Calu3 (cell line): ENCODE measurements at regions not wholly inside any gene's neighbourhood (a gene's known extent, or its start where the extent isn't known, plus 50 kb on each side); places are given as distances from the start of the nearest gene placed in this dataset.

Experiments used
- BruUV-seq: library from RNA; stranded (reverse); fragments of 400-500 nt; replicated peaks from 2 replicates; lab custom pipeline; 2021; lab: Mats Ljungman, UMichigan
- CTCF ChIA-PET: fragments of 300-600 bp; sonication (Branson Sonifier 250); formaldehyde crosslinking; loops from one replicate; lab custom pipeline; 2022; ENCODE audit warnings: antibody characterized with exemption; lab: Charles Lee
- DNase-seq: peaks from one replicate; pipeline ENCODE4 v3.0.0; 2022
- H3K27ac Mint-ChIP-seq: one replicate; pipeline ENCODE4 v1.8.0; 2022; ENCODE audit warnings: mixed read lengths; ENCODE audit not compliant: unreplicated experiment
- H3K27me3 Mint-ChIP-seq: one replicate; pipeline ENCODE4 v1.8.0; 2022; ENCODE audit warnings: mixed read lengths; ENCODE audit not compliant: unreplicated experiment
- H3K36me3 Mint-ChIP-seq: one replicate; pipeline ENCODE4 v1.8.0; 2022; ENCODE audit warnings: mild to moderate bottlenecking, moderate library complexity, mixed read lengths; ENCODE audit not compliant: insufficient read depth, unreplicated experiment
- H3K4me1 Mint-ChIP-seq: one replicate; pipeline ENCODE4 v1.8.0; 2022; ENCODE audit warnings: mild to moderate bottlenecking, low read depth, mixed read lengths; ENCODE audit not compliant: unreplicated experiment
- H3K4me3 Mint-ChIP-seq: one replicate; pipeline ENCODE4 v1.8.0; 2022; ENCODE audit warnings: mild to moderate bottlenecking, low read depth, moderate library complexity, mixed read lengths; ENCODE audit not compliant: unreplicated experiment
- H3K9me3 Mint-ChIP-seq: one replicate; pipeline ENCODE4 v1.8.0; 2022; ENCODE audit warnings: low read depth, mixed read lengths; ENCODE audit not compliant: unreplicated experiment
- intact Hi-C: fragments of 100-400 bp; cut with micrococcal nuclease; formaldehyde crosslinking; loops from one replicate; pipeline ENCODE4 v1.10.0; 2022; ENCODE audit not compliant: unreplicated experiment
- TF ChIP-seq, protein P1 (sequence below): fragments of 200-600 bp; IDR thresholded peaks from one replicate; pipeline ENCODE4 v1.8.0; 2022; ENCODE audit warnings: antibody characterized with exemption; ENCODE audit not compliant: unreplicated experiment

- Mint-ChIP-seq H3K27me3 (no peaks in the 10 kb centered on the region), H3K36me3 (no peaks in the 10 kb centered on the region)
- no TSS peak for BruUV-seq
Measured at GRCh38 chr14:101174522-101174838, 271.0 kb upstream of the RTL1 start.

DNA sequence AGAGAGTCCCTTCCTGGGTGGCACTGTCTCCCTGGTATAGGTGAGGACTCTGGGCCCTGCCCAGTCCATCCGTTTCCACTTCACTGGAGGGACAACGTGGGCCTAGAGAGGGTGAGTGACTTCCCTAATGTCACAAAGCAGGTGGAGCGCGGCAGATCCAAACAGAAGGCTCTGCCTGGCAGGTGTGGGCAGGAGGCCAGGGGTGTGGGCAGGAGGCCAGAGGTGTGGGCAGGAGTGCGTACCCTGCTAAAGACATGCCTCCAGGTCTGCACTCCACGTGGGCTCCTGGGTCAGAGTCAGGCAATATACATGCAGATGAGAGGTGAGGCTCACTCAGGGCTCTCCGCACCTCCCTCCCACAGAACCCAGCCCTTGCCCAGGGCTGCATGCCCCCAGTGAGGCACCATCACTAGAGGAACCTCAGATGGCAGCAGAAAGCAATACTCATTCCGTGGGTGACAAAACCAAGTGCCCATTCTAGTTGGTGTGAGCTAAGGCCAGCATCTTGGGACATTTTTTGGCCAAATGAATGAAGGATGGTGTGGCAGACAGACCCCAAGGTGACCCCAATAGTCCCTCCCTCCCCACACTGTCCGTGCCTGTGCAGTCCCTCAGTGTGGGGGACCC, 271.6 kb upstream of the RTL1 start:
- Mint-ChIP-seq H3K4me3 (no peak overlapping the region), H3K9me3 (peaks cover 9% of the 10 kb centered on the region), H3K27ac (no peak overlapping the region), H3K36me3 (no peaks in the 10 kb centered on the region), H3K27me3 (no peaks in the 10 kb centered on the region), H3K4me1 (peaks cover 9% of the 10 kb centered on the region)
- DNase-seq = peak; percentile 24
- CTCF ChIA-PET = no interaction called here
- TF ChIP-seq, protein P1, sequence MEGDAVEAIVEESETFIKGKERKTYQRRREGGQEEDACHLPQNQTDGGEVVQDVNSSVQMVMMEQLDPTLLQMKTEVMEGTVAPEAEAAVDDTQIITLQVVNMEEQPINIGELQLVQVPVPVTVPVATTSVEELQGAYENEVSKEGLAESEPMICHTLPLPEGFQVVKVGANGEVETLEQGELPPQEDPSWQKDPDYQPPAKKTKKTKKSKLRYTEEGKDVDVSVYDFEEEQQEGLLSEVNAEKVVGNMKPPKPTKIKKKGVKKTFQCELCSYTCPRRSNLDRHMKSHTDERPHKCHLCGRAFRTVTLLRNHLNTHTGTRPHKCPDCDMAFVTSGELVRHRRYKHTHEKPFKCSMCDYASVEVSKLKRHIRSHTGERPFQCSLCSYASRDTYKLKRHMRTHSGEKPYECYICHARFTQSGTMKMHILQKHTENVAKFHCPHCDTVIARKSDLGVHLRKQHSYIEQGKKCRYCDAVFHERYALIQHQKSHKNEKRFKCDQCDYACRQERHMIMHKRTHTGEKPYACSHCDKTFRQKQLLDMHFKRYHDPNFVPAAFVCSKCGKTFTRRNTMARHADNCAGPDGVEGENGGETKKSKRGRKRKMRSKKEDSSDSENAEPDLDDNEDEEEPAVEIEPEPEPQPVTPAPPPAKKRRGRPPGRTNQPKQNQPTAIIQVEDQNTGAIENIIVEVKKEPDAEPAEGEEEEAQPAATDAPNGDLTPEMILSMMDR = no peak
- intact Hi-C loops = no loop called here
- no TSS peak for BruUV-seq

More at GRCh38 chr14:101174522-101174838, 271.0 kb upstream of the RTL1 start:
- Mint-ChIP-seq H3K9me3 (peaks cover 9% of the 10 kb centered on the region), H3K27ac (no peak overlapping the region), H3K4me3 (no peak overlapping the region), H3K4me1 (peaks cover 9% of the 10 kb centered on the region)
- TF ChIP-seq, protein P1 = no peak
- intact Hi-C loops = no loop called here
- CTCF ChIA-PET = no interaction called here
- DNase-seq = no peak

GRCh38 chr14:101175731-101176534, 272.4 kb upstream of the RTL1 start:
- CTCF ChIA-PET = no interaction called here
- TF ChIP-seq, protein P1 = no peak
- Mint-ChIP-seq H3K27ac (no peak overlapping the region), H3K27me3 (no peaks in the 10 kb centered on the region), H3K4me1 (peaks cover 9% of the 10 kb centered on the region), H3K36me3 (no peaks in the 10 kb centered on the region), H3K9me3 (peaks cover 9% of the 10 kb centered on the region), H3K4me3 (no peak overlapping the region)
- intact Hi-C loops = no loop called here
- BruUV-seq = no TSS peak
- no peak for DNase-seq

DNA sequence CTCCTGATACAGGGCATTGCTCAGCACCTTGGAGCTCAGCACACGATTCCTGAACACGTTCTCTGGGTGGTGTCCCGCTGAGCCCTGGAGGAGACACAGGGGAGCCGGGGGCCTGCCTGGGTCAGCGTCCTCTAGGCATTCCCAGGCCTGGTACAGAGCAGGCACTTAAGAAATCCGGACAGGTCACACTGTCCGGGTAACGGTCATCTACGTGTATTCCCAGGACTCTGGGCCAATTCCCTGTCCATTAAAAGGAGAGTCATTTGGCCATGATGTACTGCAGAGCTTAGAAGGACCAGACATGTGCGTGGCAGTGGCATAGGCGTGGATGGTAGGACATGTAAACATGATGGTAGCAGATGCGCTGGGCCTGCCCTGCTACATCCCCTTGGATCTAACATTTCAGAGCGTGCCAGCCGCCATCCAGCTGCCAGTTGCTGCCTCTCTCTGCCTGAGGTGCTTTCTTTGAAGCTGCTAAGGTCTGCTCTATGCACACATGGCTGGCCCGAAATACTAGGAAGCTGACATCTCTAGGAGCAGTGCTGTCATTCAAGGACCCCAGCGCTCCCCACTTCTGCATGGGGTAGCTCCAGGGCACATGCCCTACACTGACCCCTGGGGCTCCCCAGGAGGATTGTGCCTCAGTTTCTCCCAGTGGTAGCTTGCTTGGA, 273.1 kb upstream of the RTL1 start:
- Mint-ChIP-seq H3K4me1 (peaks cover 9% of the 10 kb centered on the region), H3K27me3 (no peaks in the 10 kb centered on the region), H3K4me3 (no peak overlapping the region), H3K9me3 (peaks cover 5% of the 10 kb centered on the region), H3K27ac (no peak overlapping the region), H3K36me3 (no peaks in the 10 kb centered on the region)
- no TSS peak for BruUV-seq
- intact Hi-C loops = no loop called here
- TF ChIP-seq, protein P1 = no peak
- no peak for DNase-seq
- CTCF ChIA-PET = no interaction called here
